GM12892 (cell line): ENCODE measurements at regions not wholly inside any gene's neighbourhood (a gene's known extent, or its start where the extent isn't known, plus 50 kb on each side); places are given as distances from the start of the nearest gene placed in this dataset.

Source experiments
- POLR2A ChIP-seq: IDR thresholded peaks from 2 replicates; pipeline ENCODE4 v1.6.1; 2011; ENCODE audit warnings: low read depth, low read length, control low read depth
- TAF1 ChIP-seq: IDR thresholded peaks from 2 replicates; pipeline ENCODE4 v1.6.1; 2011; ENCODE audit warnings: low read depth, mild to moderate bottlenecking, control low read depth, low read length, borderline replicate concordance

GRCh38 chr1:65538664-65539063 is 118.2 kb downstream of the LEPR start:
- TF ChIP-seq POLR2A (no peak), TAF1 (no peak)
